HG03432 (cell line): ENCODE measurements at regions not wholly inside any gene's neighbourhood (a gene's known extent, or its start where the extent isn't known, plus 50 kb on each side); places are given as distances from the start of the nearest gene placed in this dataset.

Experiments used
- ATAC-seq: cut with Tn5 transposase; IDR thresholded peaks from one replicate; pipeline ENCODE4 v1.9.1; 2021; ENCODE audit warnings: mild to moderate bottlenecking, moderate library complexity; ENCODE audit not compliant: unreplicated experiment

GRCh38 chr9:38166501-38166900 is 97.5 kb upstream of the SHB start:
- no peak for ATAC-seq

DNA sequence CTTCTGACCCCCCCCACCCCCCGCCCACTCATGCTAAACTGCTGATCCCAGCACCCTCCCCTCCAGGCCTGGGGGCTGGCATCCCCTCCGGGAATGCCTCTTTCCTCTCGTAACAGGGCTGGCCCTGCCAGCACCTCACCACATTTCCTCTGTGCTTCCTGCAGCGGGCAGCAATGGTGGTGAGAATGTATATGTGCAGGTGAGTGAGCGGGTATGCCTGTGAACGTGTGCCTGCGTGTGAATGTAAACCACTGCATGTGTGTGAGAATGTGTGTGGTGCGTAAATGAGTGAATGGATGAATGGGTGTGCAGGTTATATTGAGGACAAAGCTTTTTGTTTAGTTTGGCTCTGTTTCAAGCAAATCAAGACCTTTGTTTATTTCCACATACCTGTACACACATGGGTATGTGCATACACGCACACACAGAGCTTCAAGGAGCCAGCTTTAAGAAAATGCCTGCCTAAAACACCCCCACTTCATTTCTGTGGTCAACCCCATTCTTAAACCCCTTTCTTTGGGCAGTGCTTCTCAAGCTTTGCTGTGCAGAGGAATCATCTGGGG is 95.7 kb upstream of the SHB start:
- ATAC-seq: no peak

DNA sequence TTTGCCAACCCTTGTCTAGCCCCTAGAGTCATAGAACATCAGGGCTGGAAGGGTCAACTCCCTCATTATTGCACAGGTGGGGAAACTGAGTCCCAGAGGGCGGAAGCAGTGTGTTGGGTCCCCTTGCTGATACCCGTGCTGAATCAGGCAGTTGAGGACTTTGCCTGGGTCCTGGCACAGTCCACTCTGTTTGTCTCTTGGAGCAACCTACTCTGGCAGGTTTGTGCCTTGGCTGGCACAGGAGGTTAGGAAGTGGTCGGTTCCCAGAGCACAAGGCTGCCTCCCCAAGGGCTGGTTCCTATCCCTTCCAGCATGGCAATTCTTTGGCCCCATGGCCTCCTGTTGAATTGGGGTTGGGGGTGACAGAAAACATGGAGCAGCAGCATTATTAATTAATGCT is 94.5 kb upstream of the SHB start:
- no peak for ATAC-seq

GRCh38 chr9:38162332-38163211 is 93.5 kb upstream of the SHB start:
- ATAC-seq: no peak

DNA sequence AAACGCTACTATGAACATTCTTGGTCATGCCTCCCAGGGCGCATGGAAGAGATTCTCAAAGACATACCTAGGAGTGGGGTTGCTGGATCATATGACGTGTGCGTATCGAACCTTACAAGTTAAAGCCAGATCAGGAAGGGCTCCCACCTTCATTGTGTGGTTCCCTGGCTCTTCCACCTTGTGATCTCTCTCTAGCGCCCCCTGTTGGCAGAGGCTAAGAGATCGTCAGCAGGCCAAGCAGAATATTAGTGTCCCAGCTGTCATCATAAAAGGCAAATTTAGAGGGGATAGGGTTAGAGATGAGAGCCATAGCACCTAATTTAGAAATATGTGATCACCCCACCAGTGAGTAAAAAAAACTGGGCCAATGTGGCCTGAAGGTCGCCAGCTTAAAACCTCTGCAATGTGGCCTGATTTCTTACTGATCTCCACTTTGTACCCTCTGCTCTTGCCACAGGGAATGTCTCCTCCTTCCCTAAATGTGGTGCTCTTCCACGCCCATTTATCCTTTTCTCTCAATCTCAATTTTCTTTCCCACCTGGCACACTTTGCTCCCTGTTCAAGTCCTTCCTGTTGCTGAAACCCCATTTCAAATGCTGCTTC is 91.7 kb upstream of the SHB start:
- no peak for ATAC-seq

DNA sequence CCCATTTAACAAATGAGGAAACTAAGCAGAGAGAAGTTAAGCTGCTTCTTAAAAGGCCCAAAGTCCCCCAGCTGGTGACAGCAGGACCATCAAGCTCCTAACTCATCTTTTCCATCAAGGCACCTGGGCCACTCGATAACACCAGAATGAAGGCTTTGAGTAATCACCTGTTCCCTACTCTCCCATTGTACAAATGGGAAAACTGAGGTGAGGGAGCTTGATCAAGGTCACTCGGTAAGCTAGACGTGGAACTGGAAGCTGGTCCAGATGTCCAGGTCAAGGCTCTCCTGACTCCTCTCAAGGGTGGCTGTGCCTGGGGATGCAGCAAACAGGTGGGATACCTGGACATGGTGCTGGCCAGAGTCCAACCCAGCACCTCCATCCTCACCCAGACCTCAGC is 90.6 kb upstream of the SHB start:
- no peak for ATAC-seq

- ATAC-seq: no peak
Measured at GRCh38 chr9:38158628-38159027, 89.6 kb upstream of the SHB start.

- ATAC-seq: no peak
Measured at GRCh38 chr9:38157711-38158110, 88.7 kb upstream of the SHB start.

DNA sequence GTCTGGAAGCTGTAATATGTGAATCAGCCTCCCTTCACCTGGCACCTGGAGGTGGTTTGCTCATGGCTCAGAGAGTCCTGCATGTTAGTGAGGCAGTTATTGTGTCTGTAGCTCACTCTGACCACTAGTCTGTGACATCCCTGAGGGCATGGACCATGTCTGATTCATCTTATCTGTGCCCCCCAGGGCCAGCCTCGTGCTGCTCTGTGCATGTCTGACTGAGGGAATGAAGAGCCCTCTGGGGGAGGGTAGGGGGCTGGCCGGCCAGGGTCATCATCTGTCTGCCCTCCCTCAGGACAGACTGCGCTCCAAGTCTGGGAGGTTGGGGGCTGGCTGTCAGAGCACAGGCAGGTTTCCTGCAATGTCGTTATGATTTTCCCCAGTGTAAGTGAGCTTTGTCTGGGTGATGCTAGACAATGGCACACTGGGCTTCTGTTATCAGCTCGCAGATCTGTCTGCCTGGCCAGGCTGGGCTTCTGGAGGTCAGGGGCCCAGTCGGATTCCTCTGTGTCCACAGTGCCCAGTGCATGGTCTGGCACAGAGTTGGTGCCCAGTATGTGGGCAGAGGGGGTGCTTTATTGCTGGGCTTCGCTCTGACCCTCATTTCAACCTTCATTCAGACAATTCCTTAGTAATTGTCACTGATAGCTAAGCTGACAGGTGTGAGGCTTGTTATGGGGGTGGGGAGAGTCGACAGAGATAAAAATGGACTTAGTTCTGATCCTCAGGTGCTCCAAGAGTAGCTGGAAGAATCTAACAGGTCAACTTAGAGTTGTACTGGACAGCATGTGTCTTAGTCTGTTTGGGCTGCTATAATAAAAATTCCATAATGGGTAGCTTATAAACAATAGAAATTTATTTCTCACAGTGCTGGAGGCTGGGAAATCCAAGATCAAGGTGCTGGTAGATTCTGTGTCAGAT is 85.7 kb upstream of the SHB start:
- ATAC-seq: no peak

- no peak for ATAC-seq
Measured at GRCh38 chr9:38153910-38154291, 84.9 kb upstream of the SHB start.

- no peak for ATAC-seq
Measured at GRCh38 chr9:38153152-38153909, 84.3 kb upstream of the SHB start.

GRCh38 chr9:38149647-38150046 is 80.6 kb upstream of the SHB start:
- no peak for ATAC-seq

GRCh38 chr9:38146844-38147243 is 77.8 kb upstream of the SHB start:
- ATAC-seq: no peak

GRCh38 chr9:38145526-38146053 is 76.6 kb upstream of the SHB start:
- ATAC-seq: no peak

- no peak for ATAC-seq
Measured at GRCh38 chr9:38144421-38144820, 75.4 kb upstream of the SHB start.

DNA sequence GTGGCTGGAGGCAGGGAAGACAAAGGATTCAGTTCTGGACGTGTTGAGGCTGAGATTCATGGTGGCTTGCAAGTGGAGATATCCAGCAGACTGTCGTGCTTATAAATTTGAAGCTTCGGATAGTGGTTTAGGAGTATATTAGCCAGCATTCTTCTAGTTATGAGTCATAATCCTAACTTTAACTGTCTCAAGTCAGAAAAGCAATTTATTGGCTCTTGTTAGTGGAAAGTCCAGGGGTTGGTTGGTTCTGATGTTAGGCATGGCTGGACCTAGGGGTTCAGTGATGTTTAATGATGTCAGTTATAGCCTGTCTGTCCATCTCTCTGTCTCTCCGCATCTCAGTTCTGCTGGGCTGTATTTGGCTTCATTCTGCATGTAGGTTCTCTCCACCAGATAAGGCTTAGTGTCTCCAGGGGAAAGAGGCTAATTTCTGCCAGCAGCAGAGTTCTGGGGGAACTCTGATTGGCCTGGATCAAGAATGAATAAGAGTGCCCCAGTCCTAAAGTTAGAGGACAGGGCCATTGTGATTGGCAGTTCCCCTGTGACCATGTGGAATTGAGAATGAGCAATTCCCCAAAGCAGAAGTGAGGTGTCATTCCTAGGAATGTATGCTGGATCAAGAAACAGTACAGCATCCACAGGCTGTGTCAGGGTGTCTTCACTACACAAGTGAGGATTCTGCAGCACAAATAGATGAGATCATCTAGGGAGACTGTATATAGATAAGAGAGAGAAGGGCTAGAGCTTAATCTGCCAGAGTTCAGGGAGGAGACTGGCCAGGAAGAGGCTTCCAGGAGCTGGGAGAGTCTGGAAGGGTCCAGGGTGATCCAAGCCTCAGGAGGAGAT is 72.9 kb upstream of the SHB start:
- ATAC-seq: no peak

- no peak for ATAC-seq
Measured at GRCh38 chr9:38138276-38138675, 69.2 kb upstream of the SHB start.

GRCh38 chr9:38137342-38137741 is 68.3 kb upstream of the SHB start:
- no peak for ATAC-seq

DNA sequence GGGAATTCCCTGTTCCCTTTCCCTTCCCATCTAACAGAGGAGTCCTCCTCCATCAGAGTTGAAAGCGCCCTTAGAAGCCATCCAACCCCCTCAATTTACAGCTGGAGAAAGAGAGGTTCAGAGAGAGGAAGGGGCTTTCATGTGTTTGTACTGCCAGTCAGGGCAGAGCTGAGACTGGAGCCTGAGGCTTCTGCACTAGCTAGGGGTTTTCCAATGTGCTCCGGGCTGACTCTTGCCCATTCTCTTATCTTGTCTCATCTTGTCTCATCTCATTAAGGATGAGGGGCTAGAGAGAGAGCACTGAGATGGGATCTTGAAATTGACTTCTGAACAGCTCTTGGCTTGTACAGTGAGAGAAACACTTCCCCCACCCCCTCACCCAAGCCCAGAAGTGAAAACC is 67.4 kb upstream of the SHB start:
- ATAC-seq: no peak
